NT2/D1 (cell line): ENCODE measurements at regions not wholly inside any gene's neighbourhood (a gene's known extent, or its start where the extent isn't known, plus 50 kb on each side); places are given as distances from the start of the nearest gene placed in this dataset.

Source experiments
- SUZ12 ChIP-seq: IDR thresholded peaks from 2 replicates; pipeline ENCODE4 v1.6.1; 2011; ENCODE audit not compliant: insufficient read length, insufficient read depth; ENCODE audit errors: extremely low read depth
- YY1 ChIP-seq: IDR thresholded peaks from 2 replicates; pipeline ENCODE4 v1.6.1; 2011; ENCODE audit not compliant: insufficient read length, insufficient read depth
- ZNF274 ChIP-seq: IDR thresholded peaks from 2 replicates; pipeline ENCODE4 v1.6.1; 2011; ENCODE audit warnings: mild to moderate bottlenecking, low read depth, low read length

DNA sequence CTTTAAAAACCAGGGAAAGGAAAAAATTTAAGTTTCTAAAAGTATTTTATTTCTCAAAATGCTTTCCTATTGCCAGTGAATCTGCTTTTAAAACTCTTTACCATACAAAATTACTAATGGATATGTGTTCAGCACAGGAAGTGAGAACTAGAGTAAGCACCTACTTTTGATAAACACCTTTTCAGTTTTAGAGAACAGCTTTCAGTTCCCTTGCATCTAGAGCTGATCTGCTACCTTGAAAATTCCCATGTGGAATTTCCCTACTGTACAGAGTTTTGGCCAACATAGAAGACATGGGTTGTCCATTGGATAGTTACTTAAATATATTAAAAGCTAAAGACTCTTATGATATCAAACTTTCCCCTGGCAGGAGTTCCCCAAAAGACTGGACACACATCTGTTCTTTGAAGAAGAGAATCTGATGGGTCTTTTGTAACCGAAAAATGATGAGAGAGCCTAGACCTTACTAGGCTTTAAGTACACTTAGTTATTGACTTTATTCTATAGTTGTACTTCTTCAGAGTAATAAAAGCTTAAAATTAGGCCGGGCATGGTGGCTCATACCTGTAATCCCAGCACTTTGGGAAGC lies 112.1 kb upstream of the CNTNAP4 start:
- TF ChIP-seq SUZ12 (no peak), ZNF274 (no peak), YY1 (no peak)
